NOMO-1 (cell line): ENCODE measurements at regions not wholly inside any gene's neighbourhood (a gene's known extent, or its start where the extent isn't known, plus 50 kb on each side); places are given as distances from the start of the nearest gene placed in this dataset.

Source experiments
- DNase-seq, 2 experiments: peaks; one replicate each; lab custom pipeline; 2025; ENCODE audit not compliant: unreplicated experiment in 2 of 2; lab: John Stamatoyannopoulos, UW

- no peak for DNase-seq
Measured at GRCh38 chr12:85733221-85733840, 102.9 kb downstream of the RASSF9 start.

DNA sequence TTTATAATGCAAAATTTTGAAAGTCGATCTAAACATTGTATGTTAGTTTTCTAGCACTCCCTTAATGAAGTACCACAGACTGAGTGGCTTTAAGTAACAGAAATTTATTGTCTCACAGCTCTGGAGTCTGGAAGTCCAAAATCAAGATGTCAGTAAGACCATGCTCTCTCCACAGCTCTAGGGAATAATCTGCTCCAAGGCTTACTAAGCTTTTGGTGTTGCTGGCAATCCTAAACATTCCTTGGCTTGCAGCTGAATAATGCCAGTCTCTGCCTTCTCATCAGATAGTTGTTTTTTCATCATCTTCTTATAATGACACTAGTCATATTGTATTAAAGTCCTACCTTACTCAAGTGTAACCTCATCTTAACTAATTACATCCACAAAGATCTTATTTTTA lies 102.2 kb downstream of the RASSF9 start:
- DNase-seq: no peak

DNA sequence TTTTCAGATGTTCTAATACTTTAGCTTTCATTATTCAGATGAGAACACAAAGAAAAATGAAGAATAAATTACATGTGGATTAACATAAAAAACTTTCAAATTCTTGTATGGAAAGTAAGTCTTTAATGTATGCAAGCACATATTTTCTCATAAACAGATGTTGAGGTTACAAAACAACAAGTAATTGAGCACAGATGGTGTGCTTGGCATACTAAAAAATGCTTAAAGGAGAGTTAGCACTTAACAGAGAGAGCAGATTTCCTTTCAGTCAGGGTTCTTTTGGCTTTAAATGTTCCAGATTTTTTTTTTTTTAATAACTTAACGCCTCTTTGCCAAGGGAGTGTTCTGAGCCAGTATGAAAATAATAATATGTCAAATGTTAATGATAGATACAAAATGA lies 96.0 kb downstream of the RASSF9 start:
- no peak for DNase-seq

DNA sequence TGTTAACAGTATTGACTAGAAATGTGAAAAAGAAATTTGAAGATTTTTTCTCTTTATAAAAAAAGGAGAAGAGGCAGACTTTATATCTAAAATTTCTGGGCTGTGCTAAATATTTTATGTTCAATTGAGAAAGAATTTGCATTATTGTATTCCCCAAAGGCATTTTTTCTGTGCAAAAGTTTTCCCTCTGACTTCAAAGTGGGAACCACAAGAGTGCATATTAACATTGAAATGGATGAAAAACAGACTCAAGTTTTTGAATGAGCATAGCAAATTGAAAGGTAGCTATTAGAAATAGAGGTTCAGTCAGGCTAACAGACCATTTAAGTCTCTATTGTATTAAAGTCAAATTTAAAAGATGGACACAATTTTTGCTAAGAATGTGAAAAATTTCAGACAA lies 95.2 kb downstream of the RASSF9 start:
- no peak for DNase-seq

GRCh38 chr12:85747941-85748495 lies 88.2 kb downstream of the RASSF9 start:
- no peak for DNase-seq
